B cell (primary cell): ENCODE measurements at regions not wholly inside any gene's neighbourhood (a gene's known extent, or its start where the extent isn't known, plus 50 kb on each side); places are given as distances from the start of the nearest gene placed in this dataset.

Experiments
- EZH2 ChIP-seq: IDR thresholded peaks from 2 replicates; pipeline ENCODE4 v1.6.1; 2012; ENCODE audit warnings: borderline replicate concordance, low read depth, mild to moderate bottlenecking, moderate library complexity, low read length; ENCODE audit not compliant: insufficient read depth, poor library complexity, severe bottlenecking
- TF ChIP-seq, protein P1 (sequence below): fragments of 200-600 bp; IDR thresholded peaks from one replicate; pipeline ENCODE4 v1.8.0; 2022; ENCODE audit warnings: antibody characterized with exemption, mild to moderate bottlenecking

DNA sequence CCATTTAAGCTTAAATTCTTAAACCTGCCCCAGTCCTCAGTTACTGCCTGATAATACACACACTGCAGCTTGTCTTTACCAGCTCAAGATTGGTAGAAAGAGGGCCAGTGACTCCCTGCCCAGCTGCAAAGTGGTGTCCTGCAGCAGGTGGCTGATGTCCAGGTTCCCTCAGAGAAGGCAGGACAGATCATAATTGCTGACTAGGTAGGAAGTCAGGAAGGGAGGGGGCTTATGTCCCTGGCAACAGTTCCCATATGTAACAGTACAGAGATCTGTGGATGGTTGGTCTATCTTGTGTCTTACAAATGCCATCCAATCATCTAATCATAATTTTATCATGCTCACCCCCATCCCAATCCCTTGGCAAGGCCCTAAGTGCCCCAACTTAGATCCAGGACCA is 492.1 kb upstream of the PPP2R3A start:
- TF ChIP-seq, protein P1, sequence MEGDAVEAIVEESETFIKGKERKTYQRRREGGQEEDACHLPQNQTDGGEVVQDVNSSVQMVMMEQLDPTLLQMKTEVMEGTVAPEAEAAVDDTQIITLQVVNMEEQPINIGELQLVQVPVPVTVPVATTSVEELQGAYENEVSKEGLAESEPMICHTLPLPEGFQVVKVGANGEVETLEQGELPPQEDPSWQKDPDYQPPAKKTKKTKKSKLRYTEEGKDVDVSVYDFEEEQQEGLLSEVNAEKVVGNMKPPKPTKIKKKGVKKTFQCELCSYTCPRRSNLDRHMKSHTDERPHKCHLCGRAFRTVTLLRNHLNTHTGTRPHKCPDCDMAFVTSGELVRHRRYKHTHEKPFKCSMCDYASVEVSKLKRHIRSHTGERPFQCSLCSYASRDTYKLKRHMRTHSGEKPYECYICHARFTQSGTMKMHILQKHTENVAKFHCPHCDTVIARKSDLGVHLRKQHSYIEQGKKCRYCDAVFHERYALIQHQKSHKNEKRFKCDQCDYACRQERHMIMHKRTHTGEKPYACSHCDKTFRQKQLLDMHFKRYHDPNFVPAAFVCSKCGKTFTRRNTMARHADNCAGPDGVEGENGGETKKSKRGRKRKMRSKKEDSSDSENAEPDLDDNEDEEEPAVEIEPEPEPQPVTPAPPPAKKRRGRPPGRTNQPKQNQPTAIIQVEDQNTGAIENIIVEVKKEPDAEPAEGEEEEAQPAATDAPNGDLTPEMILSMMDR: no peak
- TF ChIP-seq EZH2: no peak
